Muscle of leg (tissue), 3 donors: ENCODE measurements at regions not wholly inside any gene's neighbourhood (a gene's known extent, or its start where the extent isn't known, plus 50 kb on each side); places are given as distances from the start of the nearest gene placed in this dataset.

Experiments used
- DNase-seq: peaks from one replicate; pipeline ENCODE4 v3.0.0; 2013
- H3K27ac ChIP-seq: one replicate; pipeline ENCODE4 v1.5.1; 2013; ENCODE audit warnings: mild to moderate bottlenecking, low read length, control low read depth
- H3K27me3 ChIP-seq: one replicate; pipeline ENCODE4 v1.6.1; 2013; ENCODE audit warnings: low read length; ENCODE audit not compliant: control insufficient read depth, insufficient read depth
- H3K36me3 ChIP-seq: one replicate; pipeline ENCODE4 v1.6.1; 2013; ENCODE audit warnings: low read length; ENCODE audit not compliant: control insufficient read depth, insufficient read depth
- H3K4me1 ChIP-seq: one replicate; pipeline ENCODE4 v1.6.1; 2013; ENCODE audit warnings: low read length; ENCODE audit not compliant: control insufficient read depth, insufficient read depth
- H3K4me3 ChIP-seq: one replicate; pipeline ENCODE4 v1.5.1; 2013; ENCODE audit warnings: low read length, control low read depth
- H3K9me3 ChIP-seq: replicated peaks from 2 replicates; pipeline ENCODE4 v1.6.1; 2013; ENCODE audit warnings: low read depth, low read length; ENCODE audit not compliant: control insufficient read depth
- WGBS: methylation state at CpG from one replicate; pipeline ENCODE4 v1.1.5; 2013; ENCODE audit warnings: missing lambda C conversion rate; ENCODE audit not compliant: insufficient coverage; 5-methylcytosine and 5-hydroxymethylcytosine counted together

DNA sequence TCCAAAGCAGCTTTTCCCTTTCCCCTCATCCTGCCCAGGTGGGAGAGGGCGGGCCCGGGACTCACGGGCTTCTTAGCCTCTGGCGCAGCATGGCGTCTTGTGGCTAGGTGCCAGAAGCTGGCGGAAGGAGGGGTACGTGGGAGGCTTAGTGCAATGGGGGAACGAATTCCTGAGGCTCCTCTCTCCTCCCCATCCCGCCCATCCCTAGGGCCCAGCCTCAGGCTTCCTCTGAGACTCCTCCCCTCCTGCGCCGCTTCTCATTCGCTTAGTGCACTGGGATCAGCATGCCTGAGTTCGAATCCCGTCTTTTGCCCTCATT lies 297.8 kb downstream of the ZNF536 start:
- H3K36me3 ChIP-seq: no peaks in the 10 kb centered on the region
- no peak overlapping the region for H3K27ac ChIP-seq
- no peak for DNase-seq
- peaks cover 11% of the 10 kb centered on the region for H3K27me3 ChIP-seq
- no peak overlapping the region for H3K4me3 ChIP-seq
- H3K9me3 ChIP-seq: no peaks in the 10 kb centered on the region
- H3K4me1 ChIP-seq: peaks cover 56% of the 10 kb centered on the region
- WGBS: 73% methylated on average over 10 of the region's 14 CpGs

DNA sequence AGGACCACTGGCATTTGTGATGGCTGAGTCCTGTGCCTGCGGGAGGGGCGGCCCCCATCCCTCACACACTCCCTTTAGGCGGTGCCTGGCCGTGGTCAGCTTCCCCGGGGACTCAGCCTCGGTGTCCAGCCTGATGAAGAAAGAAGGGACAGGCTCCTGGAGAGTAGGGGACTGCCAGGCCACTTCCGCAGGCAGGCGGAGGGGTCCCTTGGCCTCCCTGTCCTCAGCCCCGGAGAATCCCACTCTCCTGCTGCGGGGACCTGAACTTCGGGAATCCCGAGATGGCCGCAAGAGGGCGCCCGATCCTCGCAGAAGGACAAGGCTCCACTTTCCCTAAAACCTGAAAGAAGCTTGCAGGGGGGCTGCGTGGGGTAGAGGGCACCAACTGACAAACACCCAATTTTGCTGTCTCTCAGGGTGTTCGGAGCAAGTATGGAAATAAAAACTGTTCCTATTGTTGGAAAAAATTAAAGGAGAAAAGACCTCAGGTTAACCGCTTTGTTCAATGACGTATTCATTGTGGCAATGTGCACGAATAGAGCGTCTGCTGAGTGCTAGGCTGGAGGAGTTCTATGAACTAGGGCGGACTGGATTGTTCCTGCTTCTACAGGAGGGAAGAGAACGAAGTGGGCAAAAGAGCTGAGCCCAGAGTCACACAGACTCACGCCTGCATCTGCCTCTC lies 297.3 kb downstream of the ZNF536 start:
- H3K4me1 ChIP-seq: peaks cover 56% of the 10 kb centered on the region

GRCh38 chr19:30668521-30669155 lies 296.5 kb downstream of the ZNF536 start:
- 46% methylated on average over 12 of the region's 16 CpGs for WGBS
- no peaks in the 10 kb centered on the region for H3K9me3 ChIP-seq
- no peaks in the 10 kb centered on the region for H3K36me3 ChIP-seq
- H3K4me1 ChIP-seq: peaks cover 57% of the 10 kb centered on the region
- no peak overlapping the region for H3K4me3 ChIP-seq
- peaks cover 9% of the 10 kb centered on the region for H3K27me3 ChIP-seq
- H3K27ac ChIP-seq: no peak overlapping the region
- no peak for DNase-seq

More for the DNA sequence above, 297.3 kb downstream of the ZNF536 start:
- no peak overlapping the region for H3K4me3 ChIP-seq
- peaks cover 9% of the 10 kb centered on the region for H3K27me3 ChIP-seq
- 31% methylated on average over 15 of the region's 25 CpGs for WGBS
- DNase-seq: peak; percentile 68
- H3K9me3 ChIP-seq: no peaks in the 10 kb centered on the region
- H3K36me3 ChIP-seq: no peaks in the 10 kb centered on the region
- no peak overlapping the region for H3K27ac ChIP-seq

DNA sequence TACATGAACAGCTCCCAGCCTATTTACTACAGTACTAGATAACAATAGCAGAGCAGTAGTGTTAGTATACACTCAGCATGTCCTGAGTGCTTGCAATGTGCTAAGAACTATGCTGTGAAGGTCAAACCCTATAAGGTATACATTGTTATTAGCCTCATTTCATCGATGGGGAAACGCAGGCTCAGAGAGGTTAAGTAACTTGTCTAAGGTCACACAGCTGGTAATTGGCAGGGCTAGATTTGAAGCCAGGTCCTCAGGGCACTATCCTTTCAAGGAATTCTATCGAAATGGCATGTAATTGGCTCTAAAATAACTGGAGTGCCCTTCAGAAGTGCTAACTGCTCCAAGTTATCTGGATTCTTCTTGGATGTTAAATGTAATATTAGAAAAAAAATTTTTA lies 295.6 kb downstream of the ZNF536 start:
- no peak overlapping the region for H3K27ac ChIP-seq
- H3K4me1 ChIP-seq: peaks cover 54% of the 10 kb centered on the region
- WGBS: 100% methylated on average over 2 of the region's 3 CpGs
- H3K27me3 ChIP-seq: peaks cover 9% of the 10 kb centered on the region
- H3K9me3 ChIP-seq: no peaks in the 10 kb centered on the region
- DNase-seq: no peak
- H3K4me3 ChIP-seq: no peak overlapping the region
- no peaks in the 10 kb centered on the region for H3K36me3 ChIP-seq

DNA sequence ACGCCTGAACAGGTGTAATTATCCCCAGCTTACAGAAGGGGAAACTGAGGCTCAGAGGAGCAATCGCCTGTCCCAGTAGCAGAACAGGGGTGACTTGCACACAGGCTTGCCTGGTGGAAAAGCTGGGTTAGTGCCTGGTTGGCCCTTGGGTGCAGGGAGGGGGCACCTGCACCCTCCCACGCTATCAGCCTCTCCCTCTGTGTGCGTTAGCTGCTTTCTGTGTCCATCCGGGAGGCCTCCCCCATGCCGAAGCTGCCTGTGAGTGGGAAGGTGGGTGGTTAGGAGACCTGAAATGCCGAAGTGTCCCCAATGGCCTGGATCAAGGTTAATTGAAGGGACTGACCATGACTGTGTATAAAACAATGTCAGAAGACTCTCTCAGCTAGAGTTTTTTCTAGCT lies 295.0 kb downstream of the ZNF536 start:
- DNase-seq: no peak
- WGBS: 79% methylated on average over 4 of the region's 7 CpGs
- Histone ChIP-seq H3K4me3 (no peak overlapping the region), H3K4me1 (peaks cover 53% of the 10 kb centered on the region), H3K9me3 (no peaks in the 10 kb centered on the region), H3K27ac (no peak overlapping the region), H3K36me3 (no peaks in the 10 kb centered on the region), H3K27me3 (peaks cover 9% of the 10 kb centered on the region)

DNA sequence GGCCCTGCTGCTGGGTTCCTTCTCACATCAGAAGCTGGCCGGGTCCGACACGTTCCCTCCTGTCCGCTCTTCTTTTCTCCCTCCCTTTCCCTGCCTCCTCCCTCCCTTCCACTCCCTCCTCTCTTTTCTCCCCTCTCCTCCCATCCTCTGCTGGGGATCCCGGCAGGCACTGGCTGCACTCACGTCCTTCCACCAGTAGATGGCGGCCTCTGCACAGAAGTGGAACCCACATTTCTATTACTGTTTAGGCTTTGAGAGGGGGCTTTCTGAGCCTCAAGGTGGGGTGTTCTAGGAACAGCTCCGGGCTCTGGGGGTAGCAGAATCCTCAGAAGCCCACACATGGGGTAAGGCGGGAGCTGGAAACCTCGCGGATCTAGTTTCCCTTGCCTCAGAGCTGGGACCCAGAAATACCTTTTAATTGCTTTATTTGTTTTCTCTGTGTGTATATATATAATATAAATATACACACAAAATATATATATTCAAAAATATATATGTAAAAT lies 294.2 kb downstream of the ZNF536 start:
- Histone ChIP-seq H3K27ac (no peak overlapping the region), H3K27me3 (peaks cover 9% of the 10 kb centered on the region), H3K9me3 (no peaks in the 10 kb centered on the region), H3K4me1 (peaks cover 47% of the 10 kb centered on the region), H3K36me3 (no peaks in the 10 kb centered on the region), H3K4me3 (no peak overlapping the region)
- DNase-seq: peak; percentile 47
- WGBS: 6% methylated on average over 4 of the region's 11 CpGs

GRCh38 chr19:30665449-30665848 lies 293.3 kb downstream of the ZNF536 start:
- Histone ChIP-seq H3K27ac (no peak overlapping the region), H3K4me3 (no peak overlapping the region), H3K4me1 (peaks cover 38% of the 10 kb centered on the region), H3K27me3 (peaks cover 9% of the 10 kb centered on the region), H3K36me3 (no peaks in the 10 kb centered on the region), H3K9me3 (no peaks in the 10 kb centered on the region)
- WGBS: 86% methylated on average over 1 of the region's 3 CpGs
- no peak for DNase-seq

DNA sequence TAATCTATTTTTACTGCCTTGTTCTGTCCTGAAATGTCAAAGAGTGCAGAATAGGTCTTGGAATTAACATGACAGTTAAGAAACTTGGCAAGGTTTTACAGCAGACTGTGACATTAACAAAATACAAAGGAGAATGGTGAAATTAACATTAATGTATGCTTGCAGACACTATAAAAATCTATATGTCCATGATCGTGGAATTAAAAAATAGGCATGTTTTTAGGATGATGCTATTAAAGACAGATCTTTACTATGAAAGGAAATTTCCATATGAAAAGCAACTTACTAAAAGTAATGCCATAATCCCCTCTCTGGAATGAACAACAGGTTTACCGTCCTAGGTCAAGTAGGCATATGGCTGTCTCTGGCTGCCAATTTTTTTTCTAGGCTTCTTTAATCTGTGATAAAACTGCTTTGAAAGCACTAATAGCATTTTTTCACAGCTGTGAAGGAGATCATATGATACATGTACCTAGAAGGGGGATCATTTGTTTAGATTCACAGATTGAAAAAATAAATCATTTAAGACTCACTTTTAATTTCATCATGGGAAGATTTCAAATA lies 291.5 kb downstream of the ZNF536 start:
- H3K9me3 ChIP-seq: no peaks in the 10 kb centered on the region
- H3K27me3 ChIP-seq: peaks cover 2% of the 10 kb centered on the region
- peaks cover 24% of the 10 kb centered on the region for H3K4me1 ChIP-seq
- peak overlapping the region; percentile 73 for H3K27ac ChIP-seq
- no peak for DNase-seq
- no peak overlapping the region for H3K4me3 ChIP-seq
- no CpG with 5 or more reads among the region's 2 CpGs for WGBS
- H3K36me3 ChIP-seq: no peaks in the 10 kb centered on the region

GRCh38 chr19:30662211-30662861 lies 290.2 kb downstream of the ZNF536 start:
- Histone ChIP-seq H3K27ac (peak overlapping the region; percentile 81), H3K4me3 (peak overlapping the region; percentile 14), H3K4me1 (peaks cover 24% of the 10 kb centered on the region), H3K27me3 (no peaks in the 10 kb centered on the region), H3K36me3 (no peaks in the 10 kb centered on the region), H3K9me3 (no peaks in the 10 kb centered on the region)
- peak; percentile 86 for DNase-seq
- WGBS: 32% methylated on average over 4 of the region's 10 CpGs

GRCh38 chr19:30659638-30660037 lies 287.5 kb downstream of the ZNF536 start:
- H3K4me1 ChIP-seq: peaks cover 11% of the 10 kb centered on the region

More at GRCh38 chr19:30659638-30660037, 287.5 kb downstream of the ZNF536 start:
- H3K9me3 ChIP-seq: no peaks in the 10 kb centered on the region
- H3K27ac ChIP-seq: no peak overlapping the region
- no peak for DNase-seq
- no peaks in the 10 kb centered on the region for H3K27me3 ChIP-seq
- no peaks in the 10 kb centered on the region for H3K36me3 ChIP-seq
- no peak overlapping the region for H3K4me3 ChIP-seq
